Activated T-helper 1 cell treated with Interleukin-2 at 50 U/mL for 16 hours (primary cell): ENCODE measurements at regions not wholly inside any gene's neighbourhood (a gene's known extent, or its start where the extent isn't known, plus 50 kb on each side); places are given as distances from the start of the nearest gene placed in this dataset.

Experiments
- DNase-seq: peaks from one replicate; pipeline ENCODE4 v3.0.0-alpha.2; 2020; ENCODE audit warnings: low read depth

DNA sequence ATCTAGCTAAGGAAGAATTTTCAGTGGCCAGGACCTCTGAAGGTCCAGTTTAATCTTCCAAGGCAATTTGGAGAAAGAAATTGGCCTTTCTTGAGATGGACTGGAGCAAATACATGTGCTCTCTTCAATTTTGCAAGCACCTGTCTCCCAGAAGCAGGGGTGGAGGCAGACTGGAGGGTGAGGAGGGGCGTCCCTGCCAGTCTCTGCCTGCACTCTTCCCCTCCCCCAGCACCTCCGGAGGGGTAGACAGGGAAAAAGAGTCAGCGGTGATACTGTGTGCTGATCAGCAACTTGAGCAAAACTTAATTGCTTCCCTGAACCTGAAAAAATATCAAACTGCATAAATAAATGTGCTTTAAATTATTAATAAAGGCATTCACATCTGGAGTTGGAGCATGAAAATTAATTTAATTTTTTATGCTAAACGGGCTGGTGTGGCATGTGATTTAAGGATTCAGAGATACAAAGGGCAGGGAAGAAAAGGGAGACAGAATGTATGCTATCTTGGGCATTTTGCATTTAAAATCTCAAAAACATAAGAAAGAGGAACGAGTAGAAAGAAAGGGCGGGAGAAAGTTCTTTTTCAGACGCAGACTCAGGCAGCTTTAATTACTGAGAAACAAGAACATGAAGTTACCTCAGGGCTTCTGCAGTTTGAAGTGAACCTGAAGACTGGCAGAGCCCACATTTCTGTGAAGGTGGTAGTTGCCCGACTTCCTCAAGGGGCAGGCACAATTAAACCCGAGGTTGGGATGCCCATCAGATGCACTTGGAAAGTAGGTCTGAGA lies 319.7 kb downstream of the UACA start:
- no peak for DNase-seq

DNA sequence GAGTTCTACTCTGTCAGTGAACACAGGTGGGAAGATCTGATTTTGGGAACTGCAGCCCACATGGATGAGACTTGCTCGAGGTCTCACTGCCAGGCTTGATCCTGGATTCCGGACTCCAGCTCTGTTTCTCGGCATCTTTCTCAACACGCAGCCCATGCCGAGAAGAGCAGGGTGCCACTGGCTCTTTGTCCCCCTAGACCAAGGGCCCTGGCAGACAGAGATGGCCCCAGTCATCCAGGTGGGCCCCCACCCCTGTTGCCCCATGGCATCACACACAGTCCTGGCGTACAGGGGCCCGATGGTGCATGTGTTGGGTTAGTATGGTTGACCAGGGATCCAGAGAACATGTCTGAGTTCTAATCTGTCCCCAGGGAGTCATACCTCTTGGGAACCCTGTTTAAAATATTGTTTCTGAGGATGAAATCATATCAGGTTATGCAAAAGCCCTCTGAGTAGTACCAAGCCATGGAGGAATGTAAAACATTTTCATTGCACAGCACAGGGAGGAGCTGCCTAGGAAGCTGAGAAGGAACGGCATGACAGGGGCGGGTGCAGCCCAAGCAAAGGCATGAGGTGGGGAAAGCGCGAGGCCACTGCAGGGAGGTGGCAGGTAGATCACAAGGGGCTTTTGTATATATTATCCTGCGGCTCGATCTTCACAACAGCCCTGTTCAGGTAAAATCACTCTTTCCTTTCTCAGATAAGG lies 320.6 kb downstream of the UACA start:
- no peak for DNase-seq

DNA sequence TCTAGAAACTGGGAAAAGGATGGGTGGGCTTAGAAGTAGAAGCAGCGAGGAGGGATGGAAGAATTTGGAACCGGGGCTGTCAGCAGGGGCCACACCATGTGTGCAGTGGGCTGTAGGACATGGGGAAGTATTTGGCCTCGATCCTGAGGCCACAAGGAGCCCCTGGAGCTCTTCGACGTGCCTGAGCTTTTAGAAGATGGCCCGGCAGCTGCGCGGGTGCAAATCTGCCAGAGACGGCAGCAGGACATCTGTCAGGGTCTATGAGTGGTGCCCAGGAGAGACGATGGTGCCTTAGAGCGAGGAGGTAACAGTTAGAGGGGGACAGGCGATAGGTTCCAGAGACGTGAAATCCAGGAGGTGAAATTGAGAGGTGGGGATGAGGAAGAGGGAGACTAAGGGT lies 321.1 kb downstream of the UACA start:
- no peak for DNase-seq

DNA sequence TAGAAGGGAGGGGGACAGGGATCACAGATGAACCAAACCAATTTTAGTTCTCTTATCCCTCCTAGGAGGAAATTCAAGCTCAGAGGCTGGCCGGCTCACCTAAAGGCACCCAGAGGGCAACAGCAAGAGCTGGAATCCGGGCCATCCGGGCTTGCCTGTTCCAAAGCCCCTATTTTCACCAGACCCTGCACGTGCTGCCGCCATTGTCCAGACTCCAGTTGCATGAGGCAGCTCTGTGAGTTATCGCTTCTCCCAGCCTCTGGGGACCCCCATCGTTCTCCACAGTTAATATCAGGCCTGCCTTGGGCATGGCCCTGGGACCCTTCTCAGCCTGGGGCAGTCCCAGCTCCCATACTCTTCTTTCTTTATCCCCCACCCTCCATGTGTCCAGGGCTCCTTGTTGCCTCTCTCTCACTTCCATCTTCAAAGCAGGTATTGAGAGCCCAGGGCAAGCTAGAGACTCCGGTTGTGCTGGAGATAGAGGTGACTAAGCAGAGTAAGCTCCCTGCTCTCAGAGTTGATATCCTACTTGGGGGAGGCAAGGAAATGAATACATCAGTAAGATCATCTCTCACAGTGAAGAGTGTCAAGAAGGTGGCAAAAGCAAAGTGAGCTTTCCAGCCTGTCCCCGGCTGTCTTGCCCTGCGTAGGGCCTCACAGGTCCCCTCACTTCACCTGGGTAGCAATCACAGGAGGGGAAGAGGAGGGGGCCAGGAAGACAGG lies 322.8 kb downstream of the UACA start:
- DNase-seq, result no peak

DNA sequence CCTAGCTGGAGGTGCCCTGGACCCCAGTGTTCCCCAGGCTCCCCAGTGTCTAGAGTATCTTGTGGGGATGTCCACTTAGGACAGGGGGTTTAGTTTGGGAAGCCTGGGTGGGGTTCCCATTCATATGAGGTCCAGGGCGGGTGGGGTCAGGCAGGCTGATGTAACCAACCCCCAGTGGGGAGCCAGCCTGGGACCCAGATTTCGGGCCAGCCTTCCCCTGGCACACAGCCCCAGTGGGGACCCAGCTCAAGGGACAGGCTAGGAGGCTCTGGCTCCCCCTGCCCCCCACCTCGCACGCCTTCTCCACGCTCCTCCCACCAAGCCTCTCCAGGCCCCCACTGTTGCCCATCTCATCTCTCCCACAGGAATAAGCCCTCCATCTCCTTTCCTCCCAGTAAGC lies 323.5 kb downstream of the UACA start:
- DNase-seq, result no peak

DNA sequence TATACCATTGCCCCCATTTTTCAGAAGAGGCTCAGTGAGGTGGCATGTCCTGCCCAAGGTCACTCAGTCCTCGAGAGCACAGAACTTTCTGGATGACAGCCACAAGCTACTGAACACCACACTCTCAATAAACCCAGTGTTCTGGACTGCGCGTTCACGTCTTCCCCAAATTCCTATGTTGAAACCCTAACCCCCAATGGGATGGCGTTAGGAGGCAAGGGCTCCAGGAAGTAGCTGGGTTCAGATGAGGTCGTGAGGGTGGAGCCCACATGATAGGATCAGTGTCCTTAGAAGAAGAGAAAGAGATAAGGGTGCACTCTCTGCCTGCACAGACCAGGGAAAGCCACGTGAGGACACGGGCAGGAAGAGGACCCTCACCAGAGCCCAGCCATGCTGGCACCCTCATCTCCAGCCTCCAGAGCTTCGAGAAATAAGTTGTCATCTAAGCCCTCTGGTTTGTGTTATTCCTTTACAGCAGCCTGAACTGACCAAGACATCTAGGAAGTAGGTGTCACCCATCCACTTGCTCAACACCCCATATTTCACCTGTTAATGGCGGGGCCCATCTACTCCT lies 324.0 kb downstream of the UACA start:
- DNase-seq, result no peak

DNA sequence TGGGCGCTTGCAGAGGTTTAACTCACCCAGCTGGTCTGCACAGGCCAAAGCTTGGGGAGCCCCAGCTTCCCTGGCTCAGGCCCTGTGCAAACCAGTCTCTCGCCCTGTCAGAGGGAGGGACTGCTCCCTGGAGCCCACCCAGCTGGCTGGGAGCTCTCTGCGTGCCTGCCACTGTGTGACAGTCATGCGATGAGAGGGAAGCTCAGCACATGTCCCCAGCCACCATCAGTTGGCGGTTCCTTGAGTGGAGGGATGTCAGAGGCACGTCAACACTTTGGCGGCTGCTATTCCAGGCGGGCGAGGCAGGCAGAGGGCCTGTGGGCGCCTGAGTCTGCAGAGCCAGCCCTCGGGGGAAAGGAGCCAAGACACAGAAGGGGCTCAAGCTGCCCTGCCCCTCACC lies 324.6 kb downstream of the UACA start:
- DNase-seq, result no peak

DNA sequence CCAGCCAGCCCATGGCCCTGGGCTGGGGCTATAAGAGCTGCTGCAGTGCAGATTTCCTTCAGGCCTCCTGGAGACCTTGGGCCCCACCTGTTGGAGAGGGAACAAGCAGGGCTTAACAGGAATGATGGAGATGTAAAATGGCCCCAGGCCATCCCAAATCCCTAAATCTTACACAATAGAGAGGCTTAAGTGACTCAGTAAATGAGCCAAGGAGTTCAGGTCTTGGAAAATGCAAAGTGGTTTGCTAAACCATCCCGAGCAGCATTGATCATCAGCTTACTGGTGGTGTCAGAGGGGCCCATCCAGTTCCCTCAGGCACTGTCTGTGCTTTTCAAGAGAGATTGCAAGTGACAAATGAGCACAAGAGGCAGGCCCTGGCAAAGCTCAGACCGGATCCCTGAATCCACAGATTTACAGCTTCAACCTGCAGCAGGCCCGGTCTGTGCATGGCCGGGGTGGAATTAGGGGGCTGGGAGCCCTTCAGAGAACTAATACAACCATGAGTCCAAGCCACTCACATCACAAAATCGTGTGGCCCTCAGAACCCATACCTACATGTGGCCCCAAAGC lies 325.4 kb downstream of the UACA start:
- DNase-seq, result no peak

DNA sequence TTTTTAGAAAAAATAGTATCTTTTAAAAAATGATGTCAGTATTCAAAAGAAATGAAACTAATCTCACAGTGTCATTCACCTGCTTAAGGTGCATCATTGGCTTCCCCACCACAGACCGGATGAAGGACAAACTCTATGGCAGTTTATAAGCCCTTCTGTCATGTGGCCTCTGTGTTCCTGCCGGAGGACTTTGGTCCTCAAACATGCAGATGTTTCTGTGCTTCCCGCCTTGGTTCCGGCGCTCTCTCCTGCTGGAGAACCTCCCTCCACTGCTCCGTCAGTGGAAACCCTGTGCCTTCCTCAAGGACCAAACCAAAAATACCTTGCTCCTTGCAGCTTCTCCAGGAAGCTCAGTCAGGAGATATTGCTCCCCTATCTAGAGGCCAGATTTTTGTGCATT lies 326.3 kb downstream of the UACA start:
- no peak for DNase-seq

DNA sequence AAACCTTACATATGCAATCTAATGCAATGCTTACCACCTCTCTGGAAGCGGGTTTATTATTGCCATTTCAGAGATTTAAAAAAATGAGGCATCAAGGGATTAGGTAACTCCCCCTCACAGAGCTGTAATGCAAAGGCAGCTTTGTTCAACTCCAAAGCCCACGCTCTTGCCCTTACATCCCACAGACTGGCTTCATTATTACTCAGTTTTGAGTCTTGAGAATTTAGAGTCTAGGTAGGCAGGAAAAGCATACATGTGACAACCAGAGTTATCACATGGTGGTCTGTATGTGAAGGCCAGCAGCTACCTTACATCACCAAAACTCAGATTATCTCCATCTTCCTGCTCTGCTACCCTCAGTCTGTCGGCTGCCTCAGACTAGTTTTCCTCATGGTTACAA lies 326.9 kb downstream of the UACA start:
- DNase-seq, result no peak

DNA sequence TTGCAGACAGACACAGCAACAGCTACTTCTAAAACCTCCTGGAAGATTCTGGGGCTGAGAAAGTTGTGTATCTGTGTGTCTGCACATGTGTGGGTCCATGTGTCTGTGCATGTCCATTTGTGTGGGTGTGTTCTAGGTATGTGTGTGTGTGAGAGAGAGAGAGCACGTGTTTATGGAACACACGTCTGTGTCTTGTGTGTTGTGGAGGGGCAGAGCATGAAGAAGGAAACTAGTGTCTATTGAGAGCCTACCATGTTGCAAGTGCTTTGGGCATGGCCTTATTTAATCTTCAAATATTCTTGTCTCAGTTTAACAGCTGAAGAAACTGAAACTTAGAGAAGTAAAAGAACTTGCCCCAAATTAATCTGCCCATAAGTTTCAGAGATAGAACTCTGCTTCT lies 327.5 kb downstream of the UACA start:
- no peak for DNase-seq

DNA sequence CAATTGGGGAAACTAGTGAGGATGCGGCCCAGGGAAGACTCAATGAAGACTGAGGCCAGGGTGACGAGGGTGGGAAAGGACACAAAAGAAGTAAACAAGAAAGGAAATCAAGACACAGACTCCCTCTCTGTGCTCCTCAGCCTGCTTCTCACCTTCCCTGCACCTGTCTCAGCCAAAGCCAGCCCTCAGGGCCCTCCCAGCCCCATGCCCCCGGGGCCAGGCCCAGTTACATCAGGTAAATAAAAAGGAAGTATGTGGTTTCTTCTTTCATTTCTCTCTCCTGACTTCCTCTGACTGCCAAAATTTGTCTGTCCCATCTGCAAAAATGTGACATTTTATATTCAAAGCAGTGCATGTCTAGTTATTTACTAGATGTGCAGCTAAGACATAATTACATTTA lies 328.0 kb downstream of the UACA start:
- no peak for DNase-seq

DNA sequence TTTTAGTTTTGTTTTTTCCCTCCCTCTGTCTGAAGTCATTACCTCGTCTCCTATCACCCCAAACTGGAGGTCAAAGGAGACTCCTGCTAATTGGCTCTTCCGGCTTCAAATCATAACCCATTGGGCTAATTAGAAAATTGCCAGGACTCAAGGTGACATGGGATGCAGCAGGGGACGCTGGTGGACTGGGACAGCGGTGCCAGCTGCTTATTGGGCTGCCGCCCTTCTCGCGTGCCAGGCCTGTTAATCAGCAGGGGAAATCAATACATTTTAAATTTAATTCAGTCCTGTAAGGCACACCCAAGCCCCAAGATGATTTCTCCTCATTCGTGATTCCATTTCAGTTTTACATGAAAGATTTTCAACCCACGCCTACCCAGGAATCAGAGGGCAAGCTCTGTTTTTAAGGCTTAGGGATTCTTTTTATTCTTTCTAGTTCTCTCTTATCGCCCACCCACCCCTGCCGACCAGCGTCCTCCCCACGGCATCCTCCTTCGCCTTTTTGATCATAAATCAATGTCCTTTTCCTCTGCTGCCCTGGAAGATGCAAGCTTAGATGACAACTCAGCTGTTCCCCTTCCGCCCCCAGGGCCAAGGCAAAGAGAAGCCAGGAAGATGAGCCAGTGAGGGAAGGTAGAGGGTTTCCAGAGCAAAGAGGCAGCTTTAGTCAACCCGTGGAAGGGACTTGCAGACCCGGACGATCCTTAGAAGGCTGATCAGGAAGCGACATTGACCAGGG lies 329.6 kb downstream of the UACA start:
- no peak for DNase-seq

DNA sequence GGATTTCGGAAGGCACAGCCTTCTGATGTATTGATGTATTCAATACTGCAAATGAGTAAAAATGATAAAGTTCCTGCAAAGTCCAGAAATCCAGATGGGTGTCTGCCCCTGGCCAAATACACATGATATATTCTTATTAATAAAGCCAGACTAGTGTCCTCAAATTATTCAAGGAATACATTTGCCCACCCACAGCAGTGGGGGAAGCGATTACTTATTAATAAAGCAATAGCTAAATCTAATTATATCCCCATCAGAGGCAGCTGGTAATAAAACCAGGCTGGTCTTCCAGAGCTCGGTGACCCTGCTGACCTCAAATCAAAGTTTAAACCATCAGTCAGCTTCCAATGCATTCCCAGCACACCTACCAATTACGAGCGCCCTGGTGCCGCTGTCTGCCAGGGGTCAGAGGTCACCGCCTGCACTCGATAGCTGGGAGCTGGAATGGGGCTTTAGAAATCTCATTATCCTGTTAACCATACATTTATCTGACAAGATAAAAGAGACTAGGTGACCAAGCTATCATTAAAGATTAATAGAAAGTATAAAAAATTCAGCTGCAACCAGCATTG lies 330.3 kb downstream of the UACA start:
- DNase-seq, result no peak

DNA sequence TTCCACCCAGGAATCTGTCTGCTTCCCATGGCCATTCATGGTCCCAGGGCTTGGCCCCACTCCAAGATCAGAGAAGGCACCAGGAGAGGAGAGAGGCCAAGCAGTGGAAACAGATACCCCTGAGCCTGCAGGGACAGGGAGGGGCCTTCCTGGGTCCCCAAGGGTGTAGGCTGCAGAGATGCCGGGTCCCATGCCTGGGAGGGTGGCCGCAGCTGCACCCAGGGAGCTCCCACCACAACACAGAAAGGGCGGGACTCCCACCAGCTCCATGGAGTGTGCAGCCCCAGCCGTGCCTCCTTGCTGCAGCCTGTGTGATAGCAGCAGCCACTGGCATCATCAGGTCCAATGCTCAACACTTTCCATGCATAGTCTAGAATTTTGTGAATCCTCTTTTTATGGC lies 331.5 kb downstream of the UACA start:
- no peak for DNase-seq

DNA sequence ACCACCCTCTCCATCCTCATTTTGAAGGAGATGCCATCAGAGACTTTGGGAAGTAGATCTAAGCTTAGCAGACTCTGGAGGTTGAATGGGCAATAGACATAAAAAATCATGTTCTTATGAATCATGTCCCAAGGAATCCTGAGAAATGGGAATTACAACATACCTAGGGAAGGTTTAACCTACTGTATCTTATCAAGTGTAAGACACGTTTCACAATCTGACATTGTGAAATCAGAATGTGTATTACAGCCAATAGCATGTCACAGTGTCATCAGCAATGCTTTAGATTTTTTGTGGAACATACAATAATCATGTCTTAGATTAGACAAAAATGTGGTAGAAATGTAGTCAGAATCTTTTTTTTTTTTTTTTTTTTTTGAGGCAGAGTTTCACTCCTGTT lies 332.4 kb upstream of the TLE3 start:
- DNase-seq, result no peak

DNA sequence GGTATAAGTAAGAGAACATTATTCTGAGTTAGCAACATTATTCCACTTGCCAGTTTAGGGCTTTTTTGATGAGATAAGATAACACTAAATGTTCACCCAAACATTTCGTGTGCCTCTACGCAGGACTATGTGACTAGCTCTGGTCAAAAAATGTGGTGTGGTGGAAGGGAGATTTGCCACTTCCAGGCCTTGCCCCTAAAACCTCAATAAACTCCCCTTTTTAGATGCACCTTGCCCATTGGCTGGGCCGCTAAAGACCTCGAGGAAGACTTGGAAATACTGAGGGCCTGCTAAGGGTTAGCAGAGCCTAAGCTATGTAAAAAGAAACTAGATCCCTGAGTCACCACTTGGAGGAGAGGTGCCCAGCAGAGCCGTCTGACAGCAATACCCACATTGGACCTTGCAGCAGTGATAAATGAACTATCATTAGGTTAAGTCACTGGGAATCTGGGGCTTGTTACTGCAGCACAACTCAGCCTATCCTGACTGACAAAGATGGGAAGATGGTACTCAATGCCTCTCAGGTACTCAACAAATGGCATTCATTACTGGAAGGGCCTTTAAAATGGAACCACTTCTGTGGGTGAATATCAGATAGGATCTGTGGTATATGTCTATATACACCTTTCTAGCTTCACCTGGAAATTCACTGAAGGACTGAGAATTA lies 331.5 kb upstream of the TLE3 start:
- DNase-seq, result no peak

DNA sequence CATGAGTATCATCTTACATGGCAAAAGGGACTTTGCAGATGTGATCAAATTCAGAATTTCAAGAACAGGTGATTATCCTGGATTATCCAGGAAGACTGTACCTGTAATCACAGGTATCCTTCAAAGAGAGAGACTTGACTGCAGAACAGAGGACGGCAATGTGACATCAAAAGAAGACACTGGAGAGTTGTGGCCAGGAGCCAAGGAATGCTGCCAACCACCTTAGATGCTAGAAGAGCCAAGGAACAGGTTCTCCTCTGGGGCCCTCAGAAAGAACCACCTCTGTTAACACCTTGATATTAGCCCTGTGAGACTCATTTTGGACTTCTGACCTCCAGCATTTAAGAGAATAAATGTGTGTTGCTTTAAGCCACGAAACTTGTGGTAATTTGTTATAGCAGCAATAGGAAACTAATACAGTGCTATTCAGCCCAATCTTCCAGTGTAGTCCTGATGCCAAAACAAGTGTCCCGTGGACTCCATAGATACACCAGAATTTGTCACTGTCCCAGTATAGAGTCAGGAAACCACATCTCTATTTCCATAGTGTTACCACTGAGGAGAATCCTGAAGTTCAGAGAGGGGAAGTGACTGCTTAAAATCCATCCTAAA lies 330.6 kb upstream of the TLE3 start:
- no peak for DNase-seq

DNA sequence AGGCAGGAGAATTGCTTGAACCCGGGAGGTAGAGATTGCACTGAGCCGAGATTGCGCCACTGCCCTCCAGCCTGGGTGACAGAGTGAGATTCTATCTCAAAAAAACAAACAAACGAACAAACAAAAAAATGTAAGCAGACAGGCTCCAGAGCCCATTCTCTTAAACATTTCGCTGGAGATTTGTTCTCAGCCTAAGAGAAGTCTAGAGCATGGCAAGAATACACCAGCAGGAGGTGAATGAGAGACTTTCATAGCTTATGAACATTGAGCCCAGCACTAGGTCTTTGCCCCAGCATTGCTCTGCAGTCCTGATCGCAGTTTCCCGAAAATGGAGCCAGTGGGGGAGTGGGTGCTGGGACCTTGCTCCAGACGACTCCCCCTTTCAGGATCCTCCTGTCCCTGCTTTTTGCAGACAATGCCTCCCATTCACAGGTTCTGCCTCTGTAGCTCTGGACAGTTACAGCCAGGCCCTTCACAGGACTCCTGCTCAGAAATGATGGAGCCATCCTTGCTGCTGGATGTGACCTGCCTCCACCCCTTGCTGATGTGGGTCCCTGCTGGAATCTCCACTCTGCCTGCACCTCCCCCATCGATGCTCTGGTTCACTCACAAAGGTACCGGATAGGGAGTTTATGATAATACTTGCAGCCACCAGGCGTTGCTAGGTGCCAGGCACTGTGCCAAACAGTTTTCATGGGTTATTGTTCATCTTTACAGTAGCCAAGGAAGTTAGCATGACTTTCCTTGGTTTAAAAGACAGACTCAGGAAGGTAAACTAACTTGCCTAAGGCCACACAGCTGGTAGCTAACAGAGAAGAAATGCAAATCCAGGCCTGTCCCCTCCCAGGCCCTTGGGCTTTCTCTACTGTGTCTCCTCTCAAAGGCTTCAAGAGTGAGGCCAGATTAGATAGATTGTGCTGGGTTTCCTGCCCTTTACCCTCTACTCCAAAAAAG lies 329.7 kb upstream of the TLE3 start:
- no peak for DNase-seq
